ENCODE measurements at regions not wholly inside any gene's neighbourhood (a gene's known extent, or its start where the extent isn't known, plus 50 kb on each side); places are given as distances from the start of the nearest gene placed in this dataset.
"Not testable (repeated sequence)": the region's sequence is repeated elsewhere in the genome, so short reads cannot be mapped to it uniquely, and the experiment has no call there.

DNA sequence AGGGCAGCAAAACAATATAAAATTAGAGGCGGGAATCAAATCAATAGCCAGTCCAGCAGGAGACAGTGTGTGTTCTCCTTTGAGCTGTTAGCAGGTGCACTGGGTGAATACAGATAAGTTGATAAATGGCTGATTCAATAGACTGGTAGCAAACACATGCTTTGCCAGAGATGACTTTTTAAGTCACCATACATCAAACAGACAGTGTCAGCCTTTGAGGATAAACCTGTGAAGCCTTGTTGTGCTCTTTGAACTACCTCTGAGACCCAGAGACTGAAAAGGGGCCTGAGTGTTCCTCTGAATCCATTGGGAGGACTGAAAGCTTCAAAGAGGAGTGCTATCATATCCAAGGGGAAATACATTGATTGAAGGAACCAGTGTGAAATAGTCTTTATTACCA lies 301.9 kb downstream of the RASEF start:
- no peak for DNase-seq

DNA sequence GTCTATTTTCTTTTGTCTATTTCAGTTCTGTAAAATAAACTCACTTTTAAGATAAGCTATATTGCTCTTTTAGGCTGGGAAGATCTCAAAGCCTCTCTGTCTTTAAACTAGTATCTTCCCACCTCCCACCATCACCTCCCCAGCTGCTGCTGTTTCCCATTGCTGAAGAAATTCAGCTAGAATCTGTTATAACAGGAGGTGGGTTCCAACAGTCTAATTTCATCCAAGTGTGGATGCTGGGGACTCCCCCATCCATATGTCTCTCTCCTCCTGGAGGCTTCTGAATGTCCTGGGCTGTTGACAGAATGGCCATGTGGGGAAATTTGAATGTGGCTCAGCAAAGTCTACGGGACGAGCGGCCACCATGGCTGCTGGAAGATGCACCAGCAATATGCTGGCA lies 301.0 kb downstream of the RASEF start:
- no peak for DNase-seq

DNA sequence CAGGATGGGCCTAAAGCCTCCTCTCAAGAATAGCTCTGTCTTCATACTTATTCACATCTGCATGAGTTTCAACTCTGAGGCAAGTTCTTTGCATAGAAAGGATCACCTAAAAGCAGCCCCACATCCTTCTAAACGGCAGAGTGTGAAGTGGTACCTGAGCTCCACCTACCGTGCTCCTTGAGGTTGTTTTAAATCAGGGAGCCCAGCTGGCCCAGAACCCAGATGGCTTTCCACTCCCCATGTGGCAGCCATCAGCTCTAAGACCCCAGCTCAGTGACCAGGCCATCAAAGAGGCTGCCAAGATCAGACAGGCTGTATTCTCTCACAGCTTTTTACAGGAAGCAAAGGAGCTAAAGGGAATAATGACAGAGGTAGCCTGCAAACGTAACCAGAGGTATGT lies 299.3 kb downstream of the RASEF start:
- DNase-seq = no peak

DNA sequence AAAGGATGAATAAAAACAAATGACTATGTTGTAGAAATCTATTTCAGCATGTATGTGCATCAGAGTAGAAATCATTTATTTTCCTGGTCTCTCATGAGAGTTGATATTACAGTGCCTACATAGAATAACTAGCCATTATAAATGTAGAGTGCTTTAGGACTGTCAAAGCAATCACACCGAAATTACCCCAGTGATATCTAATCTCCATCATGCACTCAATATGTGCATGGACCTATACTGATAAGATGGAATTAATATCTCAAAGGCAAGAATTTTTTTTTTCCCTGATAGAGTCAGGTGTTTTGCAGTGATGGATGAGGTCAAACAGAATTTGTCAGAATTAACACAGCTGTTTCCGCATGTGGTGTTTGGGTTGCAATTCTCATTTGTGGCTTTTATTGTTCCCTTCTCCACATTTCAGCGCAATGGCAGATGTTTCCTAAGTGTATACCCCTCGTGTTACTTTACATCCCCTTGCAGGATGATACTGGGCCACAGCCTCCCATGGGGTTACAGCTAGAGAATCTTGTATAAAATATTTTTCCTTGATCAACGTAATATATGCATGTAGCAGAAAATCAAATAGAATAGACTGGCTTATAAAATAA lies 298.8 kb downstream of the RASEF start:
- no peak for DNase-seq

DNA sequence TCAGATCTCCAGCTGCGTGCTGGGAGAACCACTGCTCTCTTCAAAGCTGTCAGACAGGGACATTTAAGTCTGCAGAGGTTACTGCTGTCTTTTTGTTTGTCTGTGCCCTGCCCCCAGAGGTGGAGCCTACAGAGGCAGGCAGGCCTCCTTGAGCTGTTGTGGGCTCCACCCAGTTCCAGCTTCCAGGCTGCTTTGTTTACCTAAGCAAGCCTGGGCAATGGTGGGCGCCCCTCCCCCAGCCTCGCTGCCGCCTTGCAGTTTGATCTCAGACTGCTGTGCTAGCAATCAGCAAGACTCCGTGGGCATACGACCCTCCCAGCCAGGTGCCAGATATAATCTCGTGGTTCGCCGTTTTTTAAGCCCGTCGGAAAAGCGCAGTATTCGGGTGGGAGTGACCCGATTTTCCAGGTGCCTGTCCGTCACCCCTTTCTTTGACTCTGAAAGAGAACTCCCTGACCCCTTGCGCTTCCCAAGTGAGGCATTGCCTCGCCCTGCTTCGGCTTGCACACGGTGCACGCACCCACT lies 288.2 kb downstream of the RASEF start:
- not testable (repeated sequence) for DNase-seq

DNA sequence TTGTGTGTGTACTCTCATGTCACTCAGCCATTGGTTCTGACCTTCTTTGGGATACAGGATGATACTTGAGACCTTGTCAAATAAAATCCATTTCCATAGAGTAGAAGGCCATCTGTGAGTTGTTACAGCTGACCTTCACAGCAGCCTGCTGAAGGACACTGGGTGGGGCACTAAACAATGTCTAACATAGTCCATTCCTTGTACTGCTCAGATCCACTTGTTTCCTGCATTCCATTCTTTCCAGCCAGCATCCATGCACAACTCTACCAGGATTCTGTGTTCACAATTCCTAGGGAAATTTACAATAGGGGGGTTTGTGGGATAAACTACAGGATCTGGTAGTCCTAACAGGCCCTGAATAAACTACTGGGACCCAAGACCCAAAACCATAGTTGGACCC lies 286.4 kb downstream of the RASEF start:
- no peak for DNase-seq

DNA sequence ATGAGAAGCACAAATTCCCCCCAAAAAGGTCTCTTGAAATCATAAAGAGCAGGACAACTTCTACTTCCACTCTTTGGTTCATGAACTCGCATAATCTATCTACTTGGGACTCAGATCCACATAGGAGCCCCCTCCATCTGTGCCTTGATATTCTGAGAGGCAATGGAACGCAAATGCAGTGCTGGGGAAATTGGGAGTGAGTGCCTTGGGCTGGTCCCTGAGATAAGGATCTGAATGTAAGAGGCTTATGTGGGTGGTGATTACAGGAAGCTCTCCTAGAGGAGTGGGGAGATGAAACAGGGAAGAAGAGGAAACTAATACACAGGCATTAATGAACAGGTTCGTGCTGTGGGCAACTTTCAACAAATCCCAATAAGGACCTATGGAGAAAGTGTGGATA lies 285.6 kb downstream of the RASEF start:
- no peak for DNase-seq

DNA sequence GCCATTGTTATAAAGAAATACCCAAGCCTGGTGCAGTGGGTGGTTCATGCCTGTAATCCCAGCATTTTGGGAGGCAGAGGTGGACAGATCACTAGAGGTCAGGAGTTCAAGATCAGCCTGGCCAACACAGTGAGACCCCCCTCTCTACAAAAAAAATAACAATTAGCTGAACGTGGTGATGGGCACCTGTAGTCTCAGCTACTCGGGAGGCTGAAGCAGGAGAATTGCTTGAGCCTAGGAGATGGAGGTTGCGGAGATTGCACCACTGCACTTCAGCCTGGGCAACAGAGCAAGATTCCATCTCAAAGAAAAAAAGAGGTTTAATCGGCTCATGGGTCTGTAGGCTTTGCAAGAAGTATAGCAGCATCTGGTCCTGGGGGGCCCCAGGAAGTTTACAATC lies 284.0 kb downstream of the RASEF start:
- DNase-seq = not testable (repeated sequence)

DNA sequence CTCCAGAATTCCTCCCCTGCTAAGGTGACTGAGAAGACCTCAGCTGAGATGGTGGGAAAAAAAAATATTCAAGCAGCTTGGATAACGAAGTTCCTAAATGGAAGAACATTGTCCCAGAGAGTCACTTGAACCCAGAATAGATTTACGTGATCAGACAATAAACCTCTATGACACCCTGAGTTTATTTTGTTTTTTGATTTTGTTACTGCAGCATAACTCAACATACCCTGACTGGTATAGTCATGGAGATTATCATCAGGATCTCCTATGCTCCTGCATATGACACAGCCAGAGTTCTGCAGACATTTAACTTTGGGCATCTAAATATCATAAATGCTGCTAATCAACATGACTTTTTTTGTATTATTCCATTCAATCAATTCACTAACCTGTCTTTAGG lies 282.9 kb downstream of the RASEF start:
- DNase-seq = no peak

DNA sequence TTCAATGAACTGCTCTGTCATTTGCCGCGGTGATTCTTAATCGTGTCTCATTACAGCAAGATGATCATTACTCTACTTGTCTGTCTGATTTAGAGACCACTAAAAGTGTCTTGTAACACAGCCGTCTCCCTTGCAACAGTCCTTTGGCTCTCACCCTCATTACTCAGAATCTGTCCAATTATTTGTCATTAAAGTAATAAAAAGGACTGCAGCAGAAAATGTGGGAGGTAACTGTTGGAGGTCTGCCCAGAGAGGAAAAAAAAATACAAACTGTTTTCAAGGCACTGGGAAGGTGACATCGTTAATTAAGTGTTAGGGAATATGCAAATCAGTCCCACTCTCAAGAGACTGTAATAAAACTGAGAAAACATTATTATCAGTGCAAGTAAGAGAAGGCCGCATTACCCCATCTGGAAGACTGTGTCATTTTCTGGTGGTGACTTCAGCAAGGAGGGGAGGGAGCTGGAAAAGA lies 281.0 kb downstream of the RASEF start:
- DNase-seq = peak; percentile 46

DNA sequence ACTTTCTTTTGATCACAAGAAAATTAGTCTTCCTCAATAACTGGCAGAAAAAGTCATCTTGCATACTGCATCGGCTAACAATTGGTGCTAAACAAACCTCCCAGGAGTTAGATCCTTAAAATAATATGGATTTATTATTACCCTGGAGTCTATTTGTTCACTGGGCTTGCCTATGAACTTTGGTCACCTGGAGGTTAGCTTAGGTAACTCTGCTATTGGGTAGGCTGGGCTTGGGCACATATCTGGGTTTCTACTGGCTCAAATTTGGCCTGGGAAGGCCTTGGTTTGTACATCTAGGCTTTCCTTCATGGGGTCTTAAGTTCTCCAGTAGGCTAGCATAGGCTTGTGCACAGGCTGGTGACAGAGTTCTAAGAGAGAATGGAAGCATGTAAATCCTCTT lies 279.9 kb downstream of the RASEF start:
- no peak for DNase-seq

DNA sequence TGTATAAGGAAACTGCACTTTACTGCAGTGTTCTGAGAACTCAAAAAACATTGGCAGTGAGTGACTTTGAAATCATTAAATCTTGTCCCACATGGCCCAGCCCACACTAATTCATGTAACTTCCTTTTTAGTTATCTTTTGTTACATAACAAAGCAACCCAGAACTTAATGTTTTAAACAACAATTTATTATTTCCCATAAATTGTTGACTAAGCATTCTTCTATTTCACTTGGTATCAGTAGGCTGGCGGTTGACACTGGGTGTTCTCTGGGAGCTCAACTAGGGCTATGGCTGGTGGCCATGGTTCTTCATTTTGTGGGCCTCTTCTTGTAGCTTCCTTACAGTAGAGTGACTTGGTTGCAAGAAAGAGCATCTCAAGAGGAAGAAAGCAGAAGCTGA lies 278.4 kb downstream of the RASEF start:
- no peak for DNase-seq

DNA sequence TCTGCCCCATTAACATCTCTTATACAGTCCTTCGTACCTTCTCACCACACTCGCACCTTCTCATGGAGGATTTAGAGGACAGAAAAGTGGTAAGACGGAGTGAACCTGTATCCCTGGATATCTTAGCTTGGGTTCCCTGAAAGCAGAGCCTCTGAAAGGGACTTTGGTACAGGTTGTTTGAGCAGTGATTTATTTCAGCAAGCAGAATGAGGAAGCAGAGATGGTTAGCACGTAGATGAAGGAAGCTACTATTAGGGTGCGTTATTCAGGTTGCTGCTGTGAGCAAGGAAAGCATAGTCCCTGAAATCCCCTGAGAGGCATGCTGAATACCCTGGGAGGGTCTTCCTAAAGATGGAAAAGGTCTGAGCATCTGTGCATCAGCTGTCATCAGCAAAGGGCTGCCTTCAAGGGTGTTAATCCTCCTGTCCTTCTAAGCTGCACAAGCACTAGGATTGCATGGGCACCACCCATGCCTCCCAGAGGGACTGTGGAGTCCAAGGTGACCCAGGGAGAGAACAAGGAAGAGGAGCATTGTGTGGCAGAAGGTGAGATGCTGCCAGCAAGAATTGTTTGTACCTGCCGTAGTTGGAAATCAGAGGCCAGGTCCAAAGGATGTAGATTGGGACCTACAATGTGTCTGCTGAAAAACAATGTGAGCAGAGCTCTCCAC lies 273.7 kb downstream of the RASEF start:
- no peak for DNase-seq

DNA sequence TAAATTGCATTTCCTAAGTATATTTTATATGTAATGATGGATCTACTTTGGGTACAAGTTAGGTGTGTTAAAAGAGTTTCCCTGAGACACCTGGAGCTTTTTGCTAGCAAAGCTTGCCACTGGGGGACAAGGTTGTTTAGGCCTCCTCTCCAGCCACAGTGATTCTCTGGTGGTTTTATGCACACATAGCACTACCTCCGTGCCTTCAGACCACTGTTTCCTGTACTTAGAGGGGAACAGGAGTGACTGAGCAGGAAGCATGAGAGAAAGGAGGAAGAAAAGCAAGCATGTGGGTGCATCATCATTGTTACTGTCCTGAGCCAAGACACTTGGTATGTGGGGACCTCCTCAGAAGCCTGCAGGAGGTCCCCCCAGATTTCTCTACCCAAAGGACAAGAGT lies 272.1 kb downstream of the RASEF start:
- DNase-seq = no peak

DNA sequence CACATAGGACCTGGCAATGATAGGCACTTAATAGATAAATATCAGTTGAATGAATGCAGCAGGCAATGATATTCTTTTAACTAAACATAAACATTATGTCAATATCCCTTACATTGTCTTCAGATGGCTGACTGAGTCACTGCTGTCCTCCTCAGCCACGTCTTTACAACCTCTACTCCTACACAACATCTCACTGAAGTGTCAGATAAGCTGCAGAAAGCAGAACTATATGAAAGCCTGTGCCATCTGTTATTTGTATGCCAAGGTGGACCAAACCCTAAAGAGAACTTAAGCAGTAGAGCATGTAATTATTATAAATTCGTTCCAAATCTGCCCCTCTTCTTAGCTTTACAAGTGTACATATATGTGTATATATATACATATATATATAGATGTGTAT lies 271.2 kb downstream of the RASEF start:
- no peak for DNase-seq

DNA sequence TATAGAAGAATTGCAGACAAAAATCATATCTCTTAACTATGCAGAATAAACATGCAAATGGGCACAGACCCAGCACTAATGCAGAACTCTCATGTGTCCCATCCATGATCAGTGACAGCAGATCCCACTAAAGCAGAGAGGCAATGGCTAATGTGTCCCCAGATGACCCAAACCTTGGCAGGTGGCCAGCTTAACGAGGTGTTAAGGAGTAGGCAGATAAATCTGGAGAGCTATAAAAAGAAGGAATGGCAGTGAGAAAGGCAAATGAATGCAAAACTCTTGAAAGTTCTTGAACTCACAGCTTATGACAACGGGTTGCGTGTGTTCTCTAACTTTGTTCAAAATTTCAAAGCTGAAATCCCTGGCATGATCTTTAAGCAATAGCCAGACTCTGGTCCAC lies 265.4 kb downstream of the RASEF start:
- no peak for DNase-seq

DNA sequence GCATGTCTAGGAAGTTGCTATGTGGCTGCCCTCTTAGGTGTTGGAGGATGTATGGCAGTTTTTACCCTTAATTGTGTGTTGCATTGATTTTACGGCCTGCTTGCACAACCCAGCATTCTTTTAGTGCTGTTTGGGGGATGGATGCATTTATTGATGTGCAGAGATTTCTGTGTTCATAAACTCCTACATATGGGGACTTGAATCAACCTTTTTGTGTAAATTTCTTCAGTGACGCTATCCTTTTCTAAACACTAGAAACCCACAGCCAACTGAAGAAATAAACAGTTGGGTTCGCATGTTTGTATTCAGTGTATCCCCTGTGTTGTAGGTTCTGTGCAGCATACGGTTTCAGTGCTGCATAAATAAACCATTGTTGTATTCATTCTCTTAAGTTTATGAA lies 263.7 kb downstream of the RASEF start:
- no peak for DNase-seq

DNA sequence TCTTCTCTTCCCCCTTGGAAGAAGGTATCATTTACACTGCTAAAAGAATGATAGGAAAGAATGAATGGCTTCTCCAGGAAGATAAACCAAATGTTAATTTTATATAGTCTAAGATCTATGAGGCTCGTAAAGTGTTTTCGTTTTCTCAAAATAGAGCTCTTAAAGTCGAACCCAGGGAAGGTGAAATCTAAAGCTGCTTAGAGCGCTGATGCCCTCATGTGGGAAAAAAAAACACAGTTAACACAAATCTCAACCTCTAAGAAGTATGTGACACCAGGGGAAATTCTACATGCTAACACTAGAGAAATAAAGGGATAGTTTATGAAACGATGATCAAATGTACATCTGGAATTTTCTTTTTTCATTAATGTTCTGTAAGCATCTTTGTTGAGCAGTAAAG lies 257.9 kb downstream of the RASEF start:
- no peak for DNase-seq

DNA sequence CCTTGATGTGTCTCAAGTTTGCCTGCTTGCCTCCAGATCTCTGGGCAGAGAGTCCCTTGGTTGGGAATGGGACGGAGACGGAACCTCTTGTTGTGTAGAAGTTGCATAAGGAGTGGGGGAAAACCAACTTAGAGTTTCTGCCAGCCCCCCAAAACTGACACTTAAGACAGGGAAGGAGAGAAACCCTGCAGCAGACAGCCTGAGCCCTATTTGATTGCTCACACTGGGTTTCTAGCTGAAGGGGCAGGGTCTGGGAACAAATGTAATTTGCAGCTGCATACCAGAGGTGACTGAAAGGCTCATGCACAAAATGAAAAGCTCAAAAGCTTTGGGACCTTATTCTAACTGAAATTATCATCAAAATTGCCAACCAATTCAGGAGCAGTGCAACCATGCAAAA lies 254.5 kb downstream of the RASEF start:
- no peak for DNase-seq

DNA sequence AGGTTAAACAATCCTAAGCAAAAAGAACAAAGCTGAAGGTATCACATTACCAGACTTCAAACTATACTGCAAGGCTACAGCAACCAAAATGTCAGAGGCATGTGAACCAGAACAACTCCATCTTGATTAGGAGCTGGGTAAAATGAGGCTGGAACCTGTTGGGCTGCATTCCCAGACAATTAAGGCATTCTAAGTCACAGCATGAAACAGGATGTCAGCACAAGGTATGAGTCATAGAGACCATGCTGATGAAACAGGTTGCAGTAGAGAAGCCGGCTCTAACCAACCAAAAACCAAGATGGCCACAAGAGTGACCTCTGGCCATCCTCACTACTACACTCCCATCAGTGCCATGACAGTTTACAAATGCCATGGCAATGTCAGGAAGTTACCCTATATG lies 252.0 kb downstream of the RASEF start:
- no peak for DNase-seq

DNA sequence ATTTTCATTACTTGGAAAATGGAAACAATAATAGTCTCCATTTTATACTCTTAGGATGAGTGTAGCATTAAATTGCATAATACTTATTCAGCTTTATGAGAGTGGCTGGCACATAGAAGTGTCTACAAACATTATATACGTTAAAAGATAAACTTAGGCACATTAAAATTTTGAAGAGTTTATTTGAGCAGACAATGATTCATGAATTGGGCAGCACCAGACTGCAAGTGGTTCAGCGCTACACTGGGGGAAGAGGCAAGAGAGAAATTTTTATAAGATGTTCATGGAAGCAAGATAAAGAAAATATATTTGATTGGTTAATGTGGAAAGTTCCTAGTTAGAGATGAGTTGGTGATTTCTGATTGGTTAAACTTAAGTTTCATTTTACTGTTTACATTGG lies 243.7 kb downstream of the RASEF start:
- DNase-seq = no peak

DNA sequence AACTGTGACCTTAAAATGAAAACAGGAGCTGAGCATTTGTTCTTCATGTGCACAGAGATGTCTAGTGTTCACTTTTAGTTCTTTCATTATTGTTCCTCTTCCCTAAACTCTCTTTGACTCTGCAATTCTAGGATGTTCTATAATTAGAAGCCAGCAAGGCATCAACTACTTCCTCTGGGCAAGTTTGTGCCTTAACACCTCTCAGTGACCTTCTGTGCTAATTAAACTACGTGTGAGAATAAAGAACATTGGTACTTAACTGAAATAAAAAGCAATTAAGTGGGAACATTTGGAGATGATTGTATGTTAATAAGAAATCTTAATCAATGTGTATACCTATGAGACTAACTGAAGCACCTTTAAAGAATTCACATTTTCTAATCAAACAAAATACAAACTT lies 242.8 kb downstream of the RASEF start:
- DNase-seq = no peak

DNA sequence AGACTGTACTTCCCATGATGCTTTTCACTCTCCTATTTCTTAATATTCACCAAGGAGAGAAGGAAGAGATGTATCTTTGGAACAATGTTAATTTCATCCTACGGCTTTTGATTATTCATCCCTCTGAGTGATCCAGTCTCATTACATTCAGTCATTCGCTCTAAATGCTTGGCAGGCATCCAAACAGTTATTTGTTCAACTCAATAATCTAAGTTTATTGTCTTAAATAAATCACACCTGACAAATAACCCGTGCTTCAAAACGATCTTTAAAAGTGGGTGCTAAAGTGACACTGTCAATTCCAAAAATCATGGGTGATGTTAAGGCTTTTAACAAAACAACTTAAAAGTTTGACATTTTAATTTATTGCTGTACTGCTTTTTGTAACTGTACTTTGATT lies 233.1 kb downstream of the RASEF start:
- no peak for DNase-seq

DNA sequence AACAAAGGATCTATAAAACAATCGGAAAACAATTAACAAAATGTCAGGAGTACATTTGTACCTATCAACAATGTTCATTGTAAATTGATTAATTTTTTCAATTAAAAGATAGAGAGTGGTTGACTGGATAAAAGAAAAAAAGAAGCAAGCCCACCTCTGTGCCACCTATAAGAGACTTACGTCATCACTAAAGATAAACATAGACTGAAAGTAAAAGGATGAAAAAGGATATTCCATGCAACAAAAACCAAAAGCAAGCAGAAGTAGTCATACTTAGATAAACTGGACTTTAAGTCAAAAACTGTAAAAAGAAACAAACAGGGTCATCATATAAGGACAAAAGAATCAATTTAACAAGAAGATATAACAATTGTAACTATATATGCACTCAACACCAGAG lies 197.4 kb downstream of the RASEF start:
- DNase-seq = no peak

All from NCI-H1436 (cell line).